HG03108 (cell line): ENCODE measurements at regions not wholly inside any gene's neighbourhood (a gene's known extent, or its start where the extent isn't known, plus 50 kb on each side); places are given as distances from the start of the nearest gene placed in this dataset.
"Not testable (repeated sequence)": the region's sequence is repeated elsewhere in the genome, so short reads cannot be mapped to it uniquely, and the experiment has no call there.

Experiments
- ATAC-seq: cut with Tn5 transposase; IDR thresholded peaks from one replicate; pipeline ENCODE4 v1.9.1; 2021; ENCODE audit warnings: moderate library complexity; ENCODE audit not compliant: unreplicated experiment

DNA sequence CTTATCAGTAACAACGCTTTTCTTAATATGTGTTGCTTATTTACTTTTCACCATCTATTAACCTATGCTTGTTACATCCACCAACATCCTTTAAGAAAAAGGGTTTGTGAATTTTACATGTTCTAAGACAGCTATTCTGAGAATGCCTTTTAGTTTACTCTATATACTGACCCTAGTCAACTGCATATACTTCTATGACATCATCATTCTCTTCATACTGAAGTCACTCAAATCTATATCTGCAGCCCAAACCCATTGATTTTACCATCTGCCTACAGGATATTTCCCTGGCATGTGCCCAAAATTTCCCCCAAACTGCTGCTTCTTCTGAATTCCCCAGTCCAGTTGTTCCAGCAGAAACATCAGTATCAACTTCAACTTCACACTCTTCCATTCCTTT, 94.6 kb upstream of the FAM204A start:
- no peak for ATAC-seq

DNA sequence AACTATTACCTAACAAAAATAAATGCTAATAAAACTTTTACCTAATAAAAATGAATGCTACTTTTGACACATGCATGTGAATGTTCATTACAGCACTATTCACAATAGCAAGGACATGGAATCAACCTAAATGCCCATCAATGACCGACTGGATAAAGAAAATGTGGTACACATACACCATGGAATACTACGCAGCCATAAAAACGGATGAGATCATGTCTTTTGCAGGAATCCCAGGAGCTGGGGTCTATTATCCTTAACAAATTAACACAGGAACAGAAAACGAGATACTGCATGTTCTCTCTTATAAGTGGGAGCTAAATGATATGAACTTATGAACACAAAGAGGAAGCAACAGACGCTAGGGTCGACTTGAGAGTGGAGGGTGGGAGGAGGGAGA, 88.1 kb upstream of the FAM204A start:
- ATAC-seq: no peak

DNA sequence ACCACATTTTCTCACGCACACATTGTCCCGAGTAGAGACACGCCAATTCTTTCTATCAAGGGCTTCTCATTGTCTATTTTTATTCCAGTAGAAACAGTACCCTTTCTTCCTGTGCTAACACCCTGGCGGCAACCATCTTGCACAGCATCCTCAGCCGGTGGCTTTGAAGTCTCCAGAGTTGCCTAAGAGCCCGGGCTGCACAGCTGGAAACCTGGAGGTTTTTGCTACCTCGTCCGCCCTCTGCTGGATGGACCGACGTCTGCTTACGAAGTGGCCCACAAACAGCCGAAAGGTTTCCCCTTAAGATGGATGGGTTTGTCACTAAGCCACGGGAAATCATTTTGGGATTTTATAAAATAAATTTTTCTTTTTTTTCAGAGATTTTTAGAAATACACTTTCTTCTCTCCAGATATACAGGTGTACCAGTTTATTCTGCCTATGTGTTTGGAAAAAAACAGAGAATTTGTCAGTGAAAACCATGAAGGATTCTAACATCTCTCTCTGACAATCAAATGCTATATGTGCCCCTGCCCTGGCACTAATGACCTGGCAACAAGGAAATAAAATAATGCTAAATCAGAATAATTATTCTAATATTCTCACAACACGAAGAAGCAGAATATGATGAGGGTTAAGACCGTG, 81.8 kb upstream of the FAM204A start:
- ATAC-seq: no peak

- no peak for ATAC-seq
Observed at GRCh38 chr10:118422241-118422640, 80.1 kb upstream of the FAM204A start.

- ATAC-seq: not testable (repeated sequence)
Observed at GRCh38 chr10:118420049-118420448, 77.9 kb upstream of the FAM204A start.

- ATAC-seq: no peak
Observed at GRCh38 chr10:118412932-118413331, 70.8 kb upstream of the FAM204A start.

- ATAC-seq: no peak
Observed at GRCh38 chr10:118412132-118412760, 70.1 kb upstream of the FAM204A start.

DNA sequence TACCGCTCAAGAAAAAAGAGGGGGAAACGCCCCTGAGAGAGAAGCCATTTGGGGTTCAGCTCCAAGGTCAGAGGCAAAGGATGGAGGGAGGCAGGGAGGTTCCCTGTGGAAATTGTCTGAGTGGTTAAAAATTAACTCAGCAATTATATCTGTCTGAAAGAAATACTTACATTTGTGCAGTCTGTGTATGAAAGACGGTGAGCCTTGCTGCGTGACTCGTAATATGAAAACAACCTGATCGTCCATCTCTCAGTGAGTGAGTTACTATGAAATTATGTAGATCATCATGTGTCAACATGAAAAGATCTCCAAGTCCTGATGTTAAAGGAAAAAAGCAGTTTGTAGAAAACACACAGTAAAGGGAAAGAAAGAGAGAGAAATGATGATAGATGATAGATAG, 67.2 kb upstream of the FAM204A start:
- no peak for ATAC-seq

GRCh38 chr10:118408181-118408580, 66.1 kb upstream of the FAM204A start:
- ATAC-seq: no peak

DNA sequence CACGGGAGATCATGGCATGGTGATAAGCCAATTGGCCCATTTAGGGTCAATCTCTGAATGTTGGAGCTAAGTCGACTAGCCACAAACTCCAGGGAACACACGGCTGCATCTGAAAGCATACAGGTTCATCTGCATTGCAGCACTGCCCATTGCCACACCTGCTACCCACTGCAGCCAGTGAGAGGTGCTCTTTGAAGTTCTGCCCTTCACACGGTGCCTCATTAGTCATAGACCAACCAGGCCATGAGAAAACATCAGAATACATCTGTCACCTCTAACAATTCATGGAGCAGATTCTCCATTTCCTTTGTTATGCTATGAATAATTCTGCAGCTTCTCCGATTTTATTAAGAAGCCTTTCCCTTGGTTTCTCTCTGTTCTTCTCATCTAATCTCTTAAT, 65.7 kb upstream of the FAM204A start:
- ATAC-seq: no peak

DNA sequence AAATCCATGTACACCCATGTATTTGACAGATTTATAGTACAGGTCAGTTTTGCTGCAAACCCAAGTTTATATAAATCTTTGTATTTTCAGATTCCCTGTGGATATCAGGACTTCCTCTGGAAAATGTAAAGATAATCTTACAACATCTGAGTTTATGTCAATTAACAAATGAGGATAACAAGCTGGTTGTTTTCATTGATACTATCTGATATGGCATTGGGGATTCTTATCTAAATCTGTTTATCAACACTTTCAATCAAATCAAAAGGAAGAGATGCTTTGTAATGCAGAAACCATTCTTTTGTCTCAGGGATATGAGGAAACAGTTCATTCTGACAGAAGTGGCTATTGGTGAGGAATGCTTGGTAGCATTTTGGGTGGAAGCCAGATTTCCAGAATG, 64.9 kb upstream of the FAM204A start:
- ATAC-seq: no peak

- no peak for ATAC-seq
Observed at GRCh38 chr10:118405928-118406327, 63.8 kb upstream of the FAM204A start.

GRCh38 chr10:118403967-118404366, 61.8 kb upstream of the FAM204A start:
- no peak for ATAC-seq

- no peak for ATAC-seq
Observed at GRCh38 chr10:118401708-118402193, 59.6 kb upstream of the FAM204A start.

DNA sequence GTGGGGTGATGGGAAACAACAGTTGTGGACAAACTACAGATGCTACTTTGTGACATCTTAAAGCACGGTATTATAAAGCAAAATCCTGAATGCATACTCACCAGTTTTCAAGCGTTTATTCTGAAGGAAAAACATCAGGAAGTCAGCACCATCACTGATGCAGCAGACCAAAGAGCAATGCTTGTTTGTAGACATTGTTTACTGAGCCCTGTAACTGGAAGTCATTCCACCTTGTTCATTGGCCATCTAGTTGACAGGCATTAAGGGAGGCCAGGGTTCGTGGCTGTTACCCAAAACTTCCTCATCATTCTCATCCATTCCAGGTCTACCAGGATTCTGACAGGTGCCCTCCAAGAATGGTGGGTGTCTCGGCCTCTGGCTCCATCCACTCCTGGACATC, 55.3 kb upstream of the FAM204A start:
- ATAC-seq: no peak

DNA sequence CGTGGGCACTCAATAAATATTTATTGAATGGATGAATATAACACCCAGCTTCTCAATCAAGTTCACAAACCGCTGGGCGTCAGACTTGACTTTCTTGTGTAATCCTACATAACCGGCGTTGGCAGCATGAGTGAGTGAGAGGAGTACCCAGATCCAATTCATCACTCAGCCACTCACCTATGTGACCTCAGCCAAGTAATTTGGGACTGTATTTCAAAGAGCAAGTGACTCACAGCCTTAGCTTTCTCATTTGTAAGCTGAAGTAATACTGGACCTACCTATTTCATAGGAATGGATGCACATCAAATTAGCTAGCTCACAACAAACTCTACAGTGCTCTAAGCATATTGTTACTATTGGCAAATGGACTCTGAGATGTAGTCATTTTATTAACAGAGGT, 53.8 kb upstream of the FAM204A start:
- ATAC-seq: no peak

DNA sequence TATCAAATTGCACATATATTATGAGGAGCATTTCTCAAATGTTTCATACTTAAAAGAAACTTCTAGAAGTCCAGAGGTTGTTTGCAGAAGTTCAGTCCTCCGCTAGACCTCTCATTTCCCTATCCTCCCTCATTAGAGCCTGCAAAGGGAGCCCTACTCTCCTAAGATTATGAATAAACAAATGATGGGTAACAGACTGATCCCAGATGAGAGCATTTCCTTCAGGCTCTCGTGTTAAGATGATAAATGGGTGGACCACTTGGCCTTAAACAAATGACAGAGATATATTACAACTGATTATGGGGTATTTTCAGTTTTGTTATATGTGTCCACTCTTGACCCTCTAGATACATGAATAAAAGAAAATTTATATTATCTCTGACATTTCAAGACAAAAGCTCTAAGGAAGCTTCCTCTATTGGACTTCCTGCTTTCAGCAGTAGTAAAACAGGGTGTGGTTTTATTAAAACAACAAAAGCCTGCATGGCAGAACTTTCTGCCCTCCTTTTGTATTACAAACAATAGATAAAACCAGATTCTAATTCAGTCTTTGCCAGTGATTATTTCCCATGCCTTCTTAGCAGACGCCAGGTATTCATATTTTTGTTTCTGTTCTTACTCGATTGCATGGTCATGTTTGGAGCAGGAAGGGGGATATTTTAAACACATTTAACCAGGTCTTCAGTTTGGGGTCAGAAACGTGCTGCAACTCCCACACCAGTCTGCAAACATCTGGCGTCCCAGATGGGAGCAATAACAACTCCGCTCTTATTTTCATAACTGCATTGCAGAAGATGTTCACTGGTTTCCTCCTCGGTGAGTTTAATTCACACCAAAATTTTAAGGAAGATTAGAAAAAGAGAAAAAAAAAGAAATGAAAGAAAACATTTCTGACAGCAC, 52.4 kb upstream of the FAM204A start:
- no peak for ATAC-seq

GRCh38 chr10:118392761-118393160, 50.6 kb upstream of the FAM204A start:
- ATAC-seq: no peak
